Pancreas (tissue), 10 donors: ENCODE measurements at regions not wholly inside any gene's neighbourhood (a gene's known extent, or its start where the extent isn't known, plus 50 kb on each side); places are given as distances from the start of the nearest gene placed in this dataset.

Experiments used
- ATAC-seq, 4 donors: fragments of 200-7000 bp; cut with Tn5 transposase; one replicate each; pipeline versions ENCODE4 v1.8.0 to v1.9.1; 2020; ENCODE audit warnings: mild to moderate bottlenecking in 4 of 4, moderate library complexity in 4 of 4
- DNase-seq, 6 donors: peaks; one replicate each; pipeline ENCODE4 v3.0.0-alpha.2; 2020
- FAIRE-seq: peaks from 2 replicates; lab custom pipeline; 2012; peaks lifted over from hg19 to GRCh38; lab: Jason Lieb, UNC
- H3K27ac ChIP-seq, 4 donors: fragments of 200-600 bp; sonication (generic); 1 replicate in 3 of 4; 2 replicates in 1 of 4; pipeline versions ENCODE4 v1.5.0 to v1.8.0; 2020
- H3K27me3 ChIP-seq, 4 donors: fragments of 200-600 bp; one replicate each; pipeline ENCODE4 v1.8.0; 2021
- H3K36me3 ChIP-seq, 3 donors: fragments of 200-600 bp; sonication (generic) in 1 of 3; one replicate each; pipeline versions ENCODE4 v1.5.0 to v1.8.0; 2020 to 2021
- H3K4me1 ChIP-seq, 3 donors: fragments of 200-600 bp; one replicate each; pipeline ENCODE4 v1.8.0; 2021
- H3K4me3 ChIP-seq, 4 donors: fragments of 200-600 bp; sonication (generic) in 2 of 4; one replicate each; pipeline versions ENCODE4 v1.5.0 to v1.8.0; 2020 to 2021
- H3K9me3 ChIP-seq, 4 donors: fragments of 200-600 bp; one replicate each; pipeline ENCODE4 v1.8.0; 2021
- CTCF ChIP-seq, 4 donors: fragments of 200-600 bp; sonication (generic) in 3 of 4; IDR thresholded peaks; one replicate each; pipeline versions ENCODE4 v1.5.0 to v1.8.0; 2021; ENCODE audit warnings: antibody characterized with exemption in 4 of 4
- WGBS, 2 donors: extraction: QIAGEN DNeasy Blood & Tissue Kit; methylation state at CpG; one replicate each; pipeline ENCODE4 v1.1.7; 2013; 5-methylcytosine and 5-hydroxymethylcytosine counted together
- intact Hi-C, 3 donors: fragments of 100-400 bp; cut with DNase I; formaldehyde crosslinking; loops; one replicate each; pipeline versions ENCODE4 v1.11.1 to v1.14.2; 2022
- donor health status: healthy with polysubstance abuse.
- donor health status: DM: no; HTN: no; CAD: no; lungs with moderate emphysema.
- donor health status: DM: no; HTN: no; CAD: no.
- donor health status: control.
- donor health status: control.
- donor health status: Bipolar disorder and iron deficiency.
- donor health status: DM: yes; HTN: yes; CAD: no.
- donor health status: DM: no; HTN: no; CAD: no.
- donor health status: DM: no; HTN: no; CAD: no.
- donor health status: DM: yes; HTN: yes; CAD: no.

GRCh38 chr2:160973991-160974390 lies 186.2 kb upstream of the TANK start:
- intact Hi-C loops, result no loop called here
- Histone ChIP-seq H3K9me3 (no peaks in the 10 kb centered on the region), H3K27me3 (no peaks in the 10 kb centered on the region), H3K27ac (no peak overlapping the region), H3K4me3 (no peak overlapping the region), H3K36me3 (no peaks in the 10 kb centered on the region), H3K4me1 (no peaks in the 10 kb centered on the region)
- ATAC-seq, result no peak
- no peak for TF ChIP-seq CTCF (IDR thresholded peaks at IDR 0.05)
- no peak for FAIRE-seq
- DNase-seq, result no peak

GRCh38 chr2:160974803-160975202 lies 185.4 kb upstream of the TANK start:
- WGBS, 2 donors, result 65 to 68% methylated on average over 4 of the region's 4 CpGs
- no peak for FAIRE-seq
- intact Hi-C loops, result no loop called here

GRCh38 chr2:160976797-160977196 lies 183.4 kb upstream of the TANK start:
- no peak for FAIRE-seq
- Histone ChIP-seq H3K27me3 (no peaks in the 10 kb centered on the region), H3K4me1 (no peaks in the 10 kb centered on the region), H3K4me3 (no peak overlapping the region), H3K27ac (no peak overlapping the region), H3K9me3 (no peaks in the 10 kb centered on the region), H3K36me3 (no peaks in the 10 kb centered on the region)
- DNase-seq, result no peak
- 90 to 98% methylated on average over 2 of the region's 2 CpGs for WGBS, 2 donors
- no peak for TF ChIP-seq CTCF (IDR thresholded peaks at IDR 0.05)
- ATAC-seq, result no peak
- intact Hi-C loops, result no loop called here

More at GRCh38 chr2:160974803-160975202, 185.4 kb upstream of the TANK start:
- ATAC-seq, result no peak
- Histone ChIP-seq H3K4me3 (no peak overlapping the region), H3K36me3 (no peaks in the 10 kb centered on the region), H3K27me3 (no peaks in the 10 kb centered on the region), H3K4me1 (no peaks in the 10 kb centered on the region), H3K9me3 (no peaks in the 10 kb centered on the region), H3K27ac (no peak overlapping the region)
- TF ChIP-seq CTCF (IDR thresholded peaks at IDR 0.05), result no peak
- DNase-seq, result no peak

- no peak for TF ChIP-seq CTCF (IDR thresholded peaks at IDR 0.05)
- no peak for ATAC-seq
- Histone ChIP-seq H3K36me3 (no peaks in the 10 kb centered on the region), H3K4me3 (no peak overlapping the region), H3K27me3 (no peaks in the 10 kb centered on the region), H3K4me1 (no peaks in the 10 kb centered on the region), H3K9me3 (no peaks in the 10 kb centered on the region), H3K27ac (no peak overlapping the region)
- DNase-seq, result no peak
- WGBS, 2 donors, result 22 to 31% methylated on average over 2 of the region's 2 CpGs
- no peak for FAIRE-seq
- intact Hi-C loops, result no loop called here
Observed at GRCh38 chr2:160977376-160977775, 182.9 kb upstream of the TANK start.

- no peaks in the 10 kb centered on the region for H3K36me3 ChIP-seq
- no peak overlapping the region for H3K4me3 ChIP-seq
- no peak for ATAC-seq
- no peak for FAIRE-seq
- no peaks in the 10 kb centered on the region for H3K27me3 ChIP-seq
- DNase-seq, result no peak
- no peak for TF ChIP-seq CTCF (IDR thresholded peaks at IDR 0.05)
- intact Hi-C loops, result no loop called here
- no peaks in the 10 kb centered on the region for H3K9me3 ChIP-seq
- H3K4me1 ChIP-seq, result no peaks in the 10 kb centered on the region
- H3K27ac ChIP-seq, result no peak overlapping the region
- WGBS, 2 donors, result 81 to 87% methylated on average over 2 of the region's 2 CpGs
Observed at GRCh38 chr2:160977854-160978253, 182.4 kb upstream of the TANK start.
